ENCODE measurements at regions not wholly inside any gene's neighbourhood (a gene's known extent, or its start where the extent isn't known, plus 50 kb on each side); places are given as distances from the start of the nearest gene placed in this dataset.

DNA sequence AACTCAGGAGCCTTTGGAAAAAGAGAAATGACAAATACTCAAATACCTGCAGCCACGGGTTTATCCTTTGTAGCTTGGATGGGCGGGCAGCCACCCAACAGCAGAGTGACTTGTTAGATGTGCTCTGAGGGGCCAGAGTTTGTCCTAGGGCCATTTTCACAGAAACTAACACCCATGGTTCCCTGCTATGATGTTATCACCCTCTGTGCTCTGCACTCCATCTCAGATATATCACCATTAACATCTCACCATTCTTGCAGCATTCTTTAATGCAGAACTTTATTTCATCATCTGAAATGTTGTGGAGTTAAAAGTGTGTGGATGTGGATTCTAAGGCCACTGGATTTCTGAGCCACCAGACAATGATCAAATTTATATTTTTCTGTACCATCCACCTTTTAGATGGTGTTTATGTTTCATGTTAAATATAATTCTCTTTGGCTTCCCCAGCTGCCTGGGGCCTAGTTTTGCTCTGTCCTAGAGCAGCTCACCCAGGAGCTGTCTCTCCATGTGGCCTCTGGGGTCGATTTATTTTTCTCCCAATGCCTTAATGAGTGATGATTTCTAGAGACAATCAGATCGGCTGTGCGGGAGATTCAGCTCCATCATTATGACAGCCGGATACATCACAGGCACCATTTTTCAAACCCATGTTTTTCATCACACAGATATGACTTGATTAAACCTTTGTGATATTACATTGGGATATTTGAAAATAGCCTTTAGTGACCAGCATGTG is 380.8 kb downstream of the BCOR start:
- TF ChIP-seq, protein P1, sequence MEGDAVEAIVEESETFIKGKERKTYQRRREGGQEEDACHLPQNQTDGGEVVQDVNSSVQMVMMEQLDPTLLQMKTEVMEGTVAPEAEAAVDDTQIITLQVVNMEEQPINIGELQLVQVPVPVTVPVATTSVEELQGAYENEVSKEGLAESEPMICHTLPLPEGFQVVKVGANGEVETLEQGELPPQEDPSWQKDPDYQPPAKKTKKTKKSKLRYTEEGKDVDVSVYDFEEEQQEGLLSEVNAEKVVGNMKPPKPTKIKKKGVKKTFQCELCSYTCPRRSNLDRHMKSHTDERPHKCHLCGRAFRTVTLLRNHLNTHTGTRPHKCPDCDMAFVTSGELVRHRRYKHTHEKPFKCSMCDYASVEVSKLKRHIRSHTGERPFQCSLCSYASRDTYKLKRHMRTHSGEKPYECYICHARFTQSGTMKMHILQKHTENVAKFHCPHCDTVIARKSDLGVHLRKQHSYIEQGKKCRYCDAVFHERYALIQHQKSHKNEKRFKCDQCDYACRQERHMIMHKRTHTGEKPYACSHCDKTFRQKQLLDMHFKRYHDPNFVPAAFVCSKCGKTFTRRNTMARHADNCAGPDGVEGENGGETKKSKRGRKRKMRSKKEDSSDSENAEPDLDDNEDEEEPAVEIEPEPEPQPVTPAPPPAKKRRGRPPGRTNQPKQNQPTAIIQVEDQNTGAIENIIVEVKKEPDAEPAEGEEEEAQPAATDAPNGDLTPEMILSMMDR (IDR thresholded peaks at IDR 0.05; ENCODE audit: low read length): no peak
- TF ChIP-seq EZH2 (IDR thresholded peaks at IDR 0.05; ENCODE audit: borderline replicate concordance, low read length): no peak
